ENCODE measurements at regions not wholly inside any gene's neighbourhood (a gene's known extent, or its start where the extent isn't known, plus 50 kb on each side); places are given as distances from the start of the nearest gene placed in this dataset.

DNA sequence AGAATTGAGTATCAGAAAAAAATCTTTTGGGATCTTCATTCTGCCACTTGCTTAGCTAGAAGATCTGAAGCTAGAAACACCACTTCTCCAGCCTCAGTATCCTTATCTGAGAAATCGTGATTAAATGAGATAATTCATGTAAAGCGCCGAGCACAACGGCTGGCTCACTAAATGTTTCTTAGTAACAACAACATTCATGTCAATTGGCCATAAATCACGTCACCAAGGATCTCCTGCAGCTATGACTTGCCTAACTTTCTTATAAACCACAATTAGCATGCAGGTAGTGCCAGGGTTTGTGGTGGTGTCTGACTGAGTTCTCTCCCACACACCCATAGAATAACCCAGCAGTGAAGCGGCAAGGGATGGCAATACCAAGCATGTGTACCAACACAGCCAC is 501.3 kb downstream of the EFNB2 start:
- TF ChIP-seq CTCF (IDR thresholded peaks at IDR 0.05 in 2 of 3, conservative IDR thresholded peaks at IDR 0.05 in 1 of 3; ENCODE audit: borderline replicate concordance in 1 of 3, insufficient read depth in 1 of 3, low read depth in 2 of 3, low read length in 2 of 3) (no peak), POLR2AphosphoS5 (IDR thresholded peaks at IDR 0.05; ENCODE audit: low read depth, low read length) (no peak), EZH2 (IDR thresholded peaks at IDR 0.05) (no peak), RAD21 (IDR thresholded peaks at IDR 0.05; ENCODE audit: low read depth) (no peak), ELF1 (IDR thresholded peaks at IDR 0.05; ENCODE audit: borderline replicate concordance, low read depth) (no peak), POLR2A (IDR thresholded peaks at IDR 0.05; ENCODE audit: borderline replicate concordance, extremely low read depth, insufficient read depth, insufficient read length) (no peak)

Measured in HCT116 (cell line).